ENCODE measurements at regions not wholly inside any gene's neighbourhood (a gene's known extent, or its start where the extent isn't known, plus 50 kb on each side); places are given as distances from the start of the nearest gene placed in this dataset.

DNA sequence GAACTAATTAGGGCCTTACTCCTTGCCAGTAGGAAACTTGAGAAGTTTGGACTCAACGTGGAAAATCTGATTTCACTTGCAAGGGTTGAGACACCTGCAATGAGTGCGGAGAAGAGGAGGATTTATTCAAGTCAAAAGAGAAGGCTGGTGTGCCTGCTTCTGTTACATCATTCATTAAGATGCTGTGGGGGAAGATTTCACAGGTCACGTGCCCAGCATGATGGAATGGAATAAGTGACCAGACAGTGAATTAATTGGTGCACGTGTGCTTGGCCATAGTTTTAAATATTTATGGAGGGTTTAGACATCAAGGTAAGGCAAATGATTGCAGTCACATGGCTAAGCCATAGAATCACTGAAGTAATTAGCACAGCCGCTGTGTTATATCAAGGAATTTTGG lies 155.0 kb downstream of the C7orf25 start:
- Histone ChIP-seq H3K4me3 (ENCODE audit: low read depth in 1 of 2, low read length in 2 of 2) (no peak overlapping the region), H3K9ac (ENCODE audit: low read length) (no peak overlapping the region), H3K9me3 (ENCODE audit: low read length) (no peaks in the 10 kb centered on the region), H3K27me3 (ENCODE audit: control insufficient read depth in 1 of 2, insufficient read depth in 2 of 2, low read length in 2 of 2) (no peaks in the 10 kb centered on the region), H3K36me3 (ENCODE audit: insufficient read depth, low read length) (no peaks in the 10 kb centered on the region), H3K4me1 (ENCODE audit: insufficient read depth, low read length) (peaks cover 16% of the 10 kb centered on the region), H3K27ac (ENCODE audit: low read depth, low read length) (no peak overlapping the region)

DNA sequence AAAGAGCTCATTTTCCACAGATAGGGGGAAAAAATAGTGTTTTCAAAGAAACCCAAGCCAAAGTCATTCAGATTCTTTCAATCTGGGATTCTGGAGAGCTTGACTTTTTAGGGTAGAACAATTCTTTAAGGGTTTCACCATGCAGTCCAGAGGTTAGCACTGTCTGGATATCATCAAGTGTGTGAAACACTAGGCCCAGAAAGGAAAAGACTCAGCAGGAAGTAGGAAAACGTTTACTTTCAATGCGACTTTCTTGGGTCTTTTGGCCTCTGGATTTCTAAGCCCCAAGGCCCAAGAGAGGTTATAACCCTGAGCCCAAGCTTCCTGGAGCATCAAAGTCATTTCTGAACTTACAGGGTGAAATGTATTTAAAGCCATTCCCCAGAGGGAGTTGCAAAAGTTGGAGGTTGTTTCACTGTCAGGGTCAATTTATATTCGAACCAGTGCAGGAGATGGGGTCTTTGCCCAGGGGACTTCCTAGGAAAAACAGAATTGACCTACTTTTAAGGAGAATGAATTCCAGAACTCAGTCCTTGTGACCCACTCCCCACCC lies 158.0 kb downstream of the C7orf25 start:
- Histone ChIP-seq H3K4me3 (ENCODE audit: low read depth in 1 of 2, low read length in 2 of 2) (no peak overlapping the region), H3K4me1 (ENCODE audit: insufficient read depth, low read length) (peaks cover 16% of the 10 kb centered on the region), H3K27me3 (ENCODE audit: control insufficient read depth in 1 of 2, insufficient read depth in 2 of 2, low read length in 2 of 2) (no peaks in the 10 kb centered on the region), H3K9ac (ENCODE audit: low read length) (no peak overlapping the region), H3K9me3 (ENCODE audit: low read length) (no peaks in the 10 kb centered on the region), H3K36me3 (ENCODE audit: insufficient read depth, low read length) (no peaks in the 10 kb centered on the region), H3K27ac (ENCODE audit: low read depth, low read length) (no peak overlapping the region)

DNA sequence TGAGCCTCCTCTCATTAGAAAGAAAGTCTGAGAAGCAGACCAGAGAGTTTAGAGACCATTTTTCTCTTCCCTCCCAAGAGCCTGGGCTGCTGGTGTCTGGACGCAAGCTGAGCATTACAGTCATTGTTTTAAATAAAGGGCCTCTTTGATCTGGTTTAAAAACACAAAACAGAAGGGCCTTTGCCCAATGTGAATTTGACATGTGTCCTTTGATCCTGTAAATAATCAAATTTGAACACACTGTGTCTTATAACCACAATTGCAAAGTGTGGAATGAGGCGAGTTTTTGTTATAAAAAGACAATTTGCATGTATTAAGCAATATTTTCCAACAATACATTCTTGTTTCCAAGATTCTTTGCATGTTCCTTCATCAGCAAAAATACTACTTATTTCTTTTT lies 158.5 kb downstream of the C7orf25 start:
- Histone ChIP-seq H3K36me3 (ENCODE audit: insufficient read depth, low read length) (no peaks in the 10 kb centered on the region), H3K27me3 (ENCODE audit: control insufficient read depth in 1 of 2, insufficient read depth in 2 of 2, low read length in 2 of 2) (no peaks in the 10 kb centered on the region), H3K9me3 (ENCODE audit: low read length) (no peaks in the 10 kb centered on the region), H3K4me1 (ENCODE audit: insufficient read depth, low read length) (peaks cover 16% of the 10 kb centered on the region), H3K27ac (ENCODE audit: low read depth, low read length) (no peak overlapping the region), H3K4me3 (ENCODE audit: low read depth in 1 of 2, low read length in 2 of 2) (no peak overlapping the region), H3K9ac (ENCODE audit: low read length) (no peak overlapping the region)

DNA sequence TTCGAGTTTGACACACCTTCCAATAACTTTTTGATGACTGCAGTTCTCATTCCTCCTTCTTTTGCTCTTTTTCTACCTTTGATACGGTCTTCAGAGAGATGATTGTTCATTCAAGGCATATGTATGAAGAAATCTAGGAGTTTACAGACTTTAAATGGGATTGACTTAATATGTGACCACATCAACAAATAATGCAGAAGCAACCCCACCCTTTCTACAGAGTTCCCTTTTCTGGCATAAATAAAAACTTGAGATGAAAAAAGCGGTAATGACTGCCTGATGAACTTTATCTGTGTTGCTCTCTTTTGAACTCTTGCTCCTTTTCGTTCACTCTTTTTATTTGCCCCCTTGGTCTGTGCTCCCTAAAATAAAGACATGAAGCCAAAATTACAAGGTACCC lies 161.7 kb downstream of the C7orf25 start:
- no peak overlapping the region for H3K27ac ChIP-seq (ENCODE audit: low read depth, low read length)
- no peak overlapping the region for H3K9ac ChIP-seq (ENCODE audit: low read length)
- no peaks in the 10 kb centered on the region for H3K36me3 ChIP-seq (ENCODE audit: insufficient read depth, low read length)
- H3K4me1 ChIP-seq (ENCODE audit: insufficient read depth, low read length): peaks cover 16% of the 10 kb centered on the region
- H3K27me3 ChIP-seq (ENCODE audit: control insufficient read depth in 1 of 2, insufficient read depth in 2 of 2, low read length in 2 of 2): no peaks in the 10 kb centered on the region
- H3K9me3 ChIP-seq (ENCODE audit: low read length): no peaks in the 10 kb centered on the region
- no peak overlapping the region for H3K4me3 ChIP-seq (ENCODE audit: low read depth in 1 of 2, low read length in 2 of 2)

DNA sequence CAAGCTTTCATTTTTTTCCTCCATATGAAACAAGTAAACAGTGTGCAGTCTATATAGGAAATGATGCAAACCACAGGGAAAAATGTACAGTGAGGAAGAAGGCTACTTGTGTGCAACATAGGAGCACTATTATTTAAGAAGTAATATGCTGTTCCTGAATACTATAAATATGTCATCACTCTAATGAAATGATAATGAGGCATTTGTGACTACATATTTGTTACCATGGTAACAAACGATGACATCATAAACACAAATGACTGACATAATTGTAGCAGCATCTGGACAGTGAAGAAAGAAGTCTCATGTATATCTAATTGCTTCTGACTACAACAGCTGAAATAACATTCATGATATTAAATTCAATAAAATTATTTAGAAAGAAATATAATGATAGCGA lies 164.8 kb downstream of the C7orf25 start:
- Histone ChIP-seq H3K4me1 (ENCODE audit: insufficient read depth, low read length) (no peaks in the 10 kb centered on the region), H3K9me3 (ENCODE audit: low read length) (no peaks in the 10 kb centered on the region), H3K36me3 (ENCODE audit: insufficient read depth, low read length) (no peaks in the 10 kb centered on the region), H3K9ac (ENCODE audit: low read length) (no peak overlapping the region), H3K4me3 (ENCODE audit: low read depth in 1 of 2, low read length in 2 of 2) (no peak overlapping the region), H3K27ac (ENCODE audit: low read depth, low read length) (no peak overlapping the region), H3K27me3 (ENCODE audit: control insufficient read depth in 1 of 2, insufficient read depth in 2 of 2, low read length in 2 of 2) (no peaks in the 10 kb centered on the region)

DNA sequence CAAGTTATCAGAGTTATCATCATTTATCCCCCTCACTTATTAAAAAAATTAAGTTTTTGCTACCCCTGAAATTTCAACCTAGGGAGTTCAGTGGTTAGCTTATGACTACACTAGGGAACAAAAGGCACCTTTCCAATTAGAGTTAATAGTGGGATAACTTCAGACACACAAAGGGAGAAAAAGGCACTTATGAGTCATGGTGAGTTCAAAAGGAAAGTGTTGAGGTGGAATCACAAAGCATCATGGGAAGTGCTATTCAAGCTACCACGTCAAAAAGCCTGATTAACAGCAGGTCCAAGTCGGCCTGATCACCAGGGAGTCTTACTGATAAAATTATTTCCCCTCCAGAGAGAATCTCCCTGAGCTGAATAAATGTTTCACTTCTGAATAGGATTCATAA lies 165.7 kb downstream of the C7orf25 start:
- H3K27ac ChIP-seq (ENCODE audit: low read depth, low read length): no peak overlapping the region
- H3K27me3 ChIP-seq (ENCODE audit: control insufficient read depth in 1 of 2, insufficient read depth in 2 of 2, low read length in 2 of 2): no peaks in the 10 kb centered on the region
- H3K4me1 ChIP-seq (ENCODE audit: insufficient read depth, low read length): no peaks in the 10 kb centered on the region
- no peak overlapping the region for H3K9ac ChIP-seq (ENCODE audit: low read length)
- no peaks in the 10 kb centered on the region for H3K36me3 ChIP-seq (ENCODE audit: insufficient read depth, low read length)
- H3K4me3 ChIP-seq (ENCODE audit: low read depth in 1 of 2, low read length in 2 of 2): no peak overlapping the region
- no peaks in the 10 kb centered on the region for H3K9me3 ChIP-seq (ENCODE audit: low read length)

DNA sequence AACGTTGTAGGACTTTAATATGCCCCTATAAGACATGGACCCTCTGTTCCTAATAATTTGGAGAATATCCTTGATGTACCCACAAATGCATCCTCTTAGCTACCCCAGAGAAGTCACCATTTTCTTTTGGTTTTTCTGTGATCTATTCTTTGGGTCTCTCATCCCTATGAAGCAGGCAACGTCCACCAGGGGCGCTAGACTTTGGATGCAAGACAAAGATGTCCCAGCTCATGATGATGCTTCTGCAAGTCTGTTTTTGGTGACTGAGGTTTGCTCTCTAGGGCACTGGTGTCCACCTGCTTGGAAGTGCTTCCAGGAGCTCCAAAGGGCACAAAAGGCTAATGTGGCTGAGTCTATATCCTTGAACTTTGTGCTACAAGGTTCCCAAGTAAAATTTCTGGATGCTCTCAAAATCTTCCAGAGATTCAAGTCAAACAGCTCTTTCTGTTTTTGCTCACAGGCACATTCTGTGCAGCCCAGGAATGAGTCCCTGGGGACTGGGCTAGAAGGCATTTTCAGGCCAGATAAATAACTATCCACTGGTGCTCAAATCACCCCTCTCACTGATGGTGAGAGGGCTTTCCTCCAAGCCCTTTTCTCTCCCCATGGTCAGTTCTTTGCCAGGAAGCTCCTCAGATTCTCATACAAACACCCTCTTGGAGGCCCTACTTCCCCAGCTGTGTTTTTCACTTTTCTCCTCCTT lies 166.4 kb downstream of the C7orf25 start:
- no peaks in the 10 kb centered on the region for H3K27me3 ChIP-seq (ENCODE audit: control insufficient read depth in 1 of 2, insufficient read depth in 2 of 2, low read length in 2 of 2)
- no peak overlapping the region for H3K27ac ChIP-seq (ENCODE audit: low read depth, low read length)

DNA sequence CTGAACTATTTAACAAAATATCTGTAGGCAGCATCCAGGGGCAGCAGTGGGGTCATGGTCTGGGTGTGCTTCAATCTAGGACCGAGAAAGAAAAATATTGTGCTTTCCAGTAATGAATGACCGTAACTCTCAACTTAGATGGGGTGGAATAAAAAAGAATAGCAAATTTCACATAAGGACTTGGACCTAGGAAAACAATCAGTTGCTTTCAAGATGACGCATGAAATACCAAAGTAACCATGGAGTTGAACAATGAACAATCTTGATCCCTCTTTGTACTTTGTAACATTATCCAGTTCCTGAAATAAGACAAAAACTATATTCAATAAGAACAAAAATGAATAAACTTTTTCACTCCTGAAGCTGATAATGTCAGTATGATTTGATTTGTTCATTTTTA lies 167.1 kb downstream of the C7orf25 start:
- peaks cover 4% of the 10 kb centered on the region for H3K4me1 ChIP-seq (ENCODE audit: insufficient read depth, low read length)
- H3K4me3 ChIP-seq (ENCODE audit: low read depth in 1 of 2, low read length in 2 of 2): no peak overlapping the region
- no peaks in the 10 kb centered on the region for H3K27me3 ChIP-seq (ENCODE audit: control insufficient read depth in 1 of 2, insufficient read depth in 2 of 2, low read length in 2 of 2)
- H3K27ac ChIP-seq (ENCODE audit: low read depth, low read length): no peak overlapping the region
- no peaks in the 10 kb centered on the region for H3K36me3 ChIP-seq (ENCODE audit: insufficient read depth, low read length)
- no peaks in the 10 kb centered on the region for H3K9me3 ChIP-seq (ENCODE audit: low read length)
- no peak overlapping the region for H3K9ac ChIP-seq (ENCODE audit: low read length)

More for the DNA sequence above, 166.4 kb downstream of the C7orf25 start:
- H3K9me3 ChIP-seq (ENCODE audit: low read length): no peaks in the 10 kb centered on the region
- no peak overlapping the region for H3K4me3 ChIP-seq (ENCODE audit: low read depth in 1 of 2, low read length in 2 of 2)
- no peak overlapping the region for H3K9ac ChIP-seq (ENCODE audit: low read length)
- no peaks in the 10 kb centered on the region for H3K36me3 ChIP-seq (ENCODE audit: insufficient read depth, low read length)
- no peaks in the 10 kb centered on the region for H3K4me1 ChIP-seq (ENCODE audit: insufficient read depth, low read length)

DNA sequence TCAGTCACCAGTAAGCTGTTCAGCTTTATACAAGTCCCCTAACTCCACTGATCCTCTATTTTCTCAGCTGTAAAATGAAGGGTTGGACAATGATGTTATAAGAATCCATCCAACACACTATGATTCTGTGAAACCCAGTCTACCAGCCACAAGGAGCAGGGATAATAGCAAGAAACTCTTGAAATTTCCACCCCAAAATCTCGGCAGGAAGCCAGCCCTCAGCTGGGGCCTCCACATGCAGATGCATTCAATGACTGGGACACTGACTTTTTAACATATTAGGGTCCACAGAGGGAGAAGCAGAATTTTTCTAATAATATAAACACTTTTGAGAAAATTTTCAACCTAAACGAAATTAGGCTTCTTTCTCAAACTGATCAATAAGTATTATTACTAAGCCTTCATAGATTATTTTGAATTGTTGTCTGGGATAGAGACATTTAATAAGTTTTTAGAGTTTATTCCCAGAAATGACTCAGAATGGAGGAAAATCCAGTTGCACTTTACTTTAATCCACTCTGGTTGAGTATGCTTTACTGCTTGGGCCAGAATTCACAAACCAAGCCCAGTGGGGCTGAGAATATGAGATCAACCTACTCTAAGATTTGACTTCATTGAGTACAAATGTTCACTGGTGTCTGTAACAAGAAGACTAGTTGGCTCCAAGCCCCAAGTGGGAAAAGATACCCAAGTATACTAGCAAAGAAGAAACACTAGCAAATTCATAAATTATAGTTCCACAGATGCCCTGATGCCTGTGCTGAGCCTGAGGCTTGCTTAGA lies 168.6 kb downstream of the C7orf25 start:
- H3K9me3 ChIP-seq (ENCODE audit: low read length): no peaks in the 10 kb centered on the region
- no peak overlapping the region for H3K27ac ChIP-seq (ENCODE audit: low read depth, low read length)

DNA sequence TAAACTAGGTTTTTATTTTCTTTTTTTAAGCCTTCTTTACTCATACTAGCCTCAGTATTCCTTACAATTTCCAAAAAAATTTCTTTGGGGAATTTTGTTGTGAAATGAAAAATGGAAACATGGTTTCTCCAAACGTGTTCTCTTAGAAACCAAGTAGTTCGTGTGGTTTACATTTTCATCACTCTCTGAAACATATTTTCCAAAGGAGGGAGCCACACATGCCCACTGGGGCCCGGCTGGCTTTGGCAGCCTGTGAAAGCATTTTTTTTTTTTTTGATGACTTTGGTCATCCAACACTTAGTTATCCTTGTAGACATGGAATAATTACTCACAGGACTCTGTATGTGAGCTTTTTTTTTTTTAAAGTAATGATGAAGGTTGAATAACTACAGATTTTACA lies 169.6 kb downstream of the C7orf25 start:
- Histone ChIP-seq H3K27ac (ENCODE audit: low read depth, low read length) (no peak overlapping the region), H3K9me3 (ENCODE audit: low read length) (no peaks in the 10 kb centered on the region), H3K4me1 (ENCODE audit: insufficient read depth, low read length) (peaks cover 4% of the 10 kb centered on the region)

More for the DNA sequence above, 168.6 kb downstream of the C7orf25 start:
- H3K9ac ChIP-seq (ENCODE audit: low read length): no peak overlapping the region
- H3K4me3 ChIP-seq (ENCODE audit: low read depth in 1 of 2, low read length in 2 of 2): no peak overlapping the region
- peaks cover 4% of the 10 kb centered on the region for H3K4me1 ChIP-seq (ENCODE audit: insufficient read depth, low read length)
- H3K36me3 ChIP-seq (ENCODE audit: insufficient read depth, low read length): no peaks in the 10 kb centered on the region
- no peaks in the 10 kb centered on the region for H3K27me3 ChIP-seq (ENCODE audit: control insufficient read depth in 1 of 2, insufficient read depth in 2 of 2, low read length in 2 of 2)

DNA sequence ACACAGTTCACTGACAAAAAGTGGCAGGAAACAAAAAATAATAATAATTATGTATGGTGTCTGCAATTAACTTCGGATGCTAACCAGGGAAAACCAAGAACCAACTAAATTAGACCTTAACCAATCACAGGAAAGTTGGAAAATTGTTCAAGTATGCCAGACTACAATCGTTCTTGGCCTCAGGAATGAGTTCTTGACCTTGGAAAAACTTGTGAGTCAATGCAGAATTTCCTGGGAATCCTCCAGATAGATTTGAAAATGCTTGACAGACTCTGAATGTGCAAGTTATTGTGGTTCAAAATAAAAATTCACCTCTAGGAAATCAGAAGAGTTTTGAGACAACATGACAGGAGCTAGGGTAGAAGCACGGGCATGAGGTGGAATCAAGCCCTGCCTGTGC lies 171.5 kb downstream of the C7orf25 start:
- peaks cover 4% of the 10 kb centered on the region for H3K4me1 ChIP-seq (ENCODE audit: insufficient read depth, low read length)
- H3K36me3 ChIP-seq (ENCODE audit: insufficient read depth, low read length): no peaks in the 10 kb centered on the region
- H3K27ac ChIP-seq (ENCODE audit: low read depth, low read length): no peak overlapping the region
- H3K4me3 ChIP-seq (ENCODE audit: low read depth in 1 of 2, low read length in 2 of 2): no peak overlapping the region
- no peaks in the 10 kb centered on the region for H3K9me3 ChIP-seq (ENCODE audit: low read length)
- no peaks in the 10 kb centered on the region for H3K27me3 ChIP-seq (ENCODE audit: control insufficient read depth in 1 of 2, insufficient read depth in 2 of 2, low read length in 2 of 2)
- H3K9ac ChIP-seq (ENCODE audit: low read length): no peak overlapping the region

More for the DNA sequence above, 169.6 kb downstream of the C7orf25 start:
- no peak overlapping the region for H3K9ac ChIP-seq (ENCODE audit: low read length)
- H3K4me3 ChIP-seq (ENCODE audit: low read depth in 1 of 2, low read length in 2 of 2): no peak overlapping the region
- H3K27me3 ChIP-seq (ENCODE audit: control insufficient read depth in 1 of 2, insufficient read depth in 2 of 2, low read length in 2 of 2): no peaks in the 10 kb centered on the region
- no peaks in the 10 kb centered on the region for H3K36me3 ChIP-seq (ENCODE audit: insufficient read depth, low read length)
